B cell (primary cell): ENCODE measurements at regions not wholly inside any gene's neighbourhood (a gene's known extent, or its start where the extent isn't known, plus 50 kb on each side); places are given as distances from the start of the nearest gene placed in this dataset.

Experiments
- ATAC-seq: fragments of 200-7000 bp; cut with Tn5 transposase; one replicate; pipeline ENCODE4 v1.10.0; 2021; ENCODE audit warnings: low read depth, mild to moderate bottlenecking, moderate number of reproducible peaks, moderate library complexity
- CTCF ChIA-PET: fragments of 350-600 bp; sonication (Branson Sonifier 250); formaldehyde crosslinking; loops from one replicate; lab custom pipeline; 2021; ENCODE audit warnings: antibody characterized with exemption, inconsistent platforms; lab: Charles Lee
- POLR2A ChIA-PET: fragments of 350-600 bp; sonication (Branson Sonifier 250); formaldehyde crosslinking; loops from one replicate; lab custom pipeline; 2021; ENCODE audit warnings: antibody characterized with exemption; lab: Charles Lee
- DNase-seq: peaks from one replicate; pipeline ENCODE4 v3.0.0; 2013
- H2AFZ ChIP-seq: 2 replicates; pipeline ENCODE4 v1.6.1; 2012; ENCODE audit warnings: mild to moderate bottlenecking, low read depth, low read length; ENCODE audit not compliant: insufficient read depth, poor library complexity, severe bottlenecking
- H3K27ac ChIP-seq, 2 donors: 1 replicate in 1 of 2; 2 replicates in 1 of 2; pipeline ENCODE4 v1.5.1; 2012 to 2013; ENCODE audit warnings: low read length in 2 of 2, mild to moderate bottlenecking in 2 of 2, moderate library complexity in 1 of 2
- H3K27me3 ChIP-seq, 4 experiments: fragments of 200-600 bp in 1 of 4; sonication (generic) in 1 of 4; replicated peaks in 1 of 4; 1 replicate in 2 of 4; 2 replicates in 2 of 4; pipeline versions ENCODE4 v1.6.1 to v1.7.0; 2013 to 2016; ENCODE audit warnings: low read length in 3 of 4, mild to moderate bottlenecking in 2 of 4, mixed read lengths in 1 of 4, moderate library complexity in 1 of 4; ENCODE audit not compliant: insufficient read depth in 4 of 4, control insufficient read depth in 3 of 4; ENCODE audit errors: control extremely low read depth in 1 of 4
- H3K36me3 ChIP-seq, 2 experiments: replicated peaks in 1 of 2; 1 replicate in 1 of 2; 2 replicates in 1 of 2; pipeline versions ENCODE4 v1.6.1 to v1.7.1; 2013; ENCODE audit warnings: low read length in 1 of 2; ENCODE audit not compliant: insufficient read depth in 2 of 2, control insufficient read depth in 1 of 2; ENCODE audit errors: control extremely low read depth in 1 of 2, extremely low read depth in 1 of 2
- H3K4me1 ChIP-seq, 2 donors: fragments of 200-600 bp in 1 of 2; sonication (generic) in 1 of 2; 1 replicate in 1 of 2; 2 replicates in 1 of 2; pipeline versions ENCODE4 v1.5.1 to v1.6.1; 2013 to 2017; ENCODE audit warnings: low read length in 2 of 2; ENCODE audit not compliant: control insufficient read depth in 2 of 2, insufficient read depth in 2 of 2
- H3K4me2 ChIP-seq: replicated peaks from 2 replicates; pipeline ENCODE3; 2012; ENCODE audit warnings: mild to moderate bottlenecking, low read depth, low read length; ENCODE audit not compliant: poor library complexity, severe bottlenecking
- H3K4me3 ChIP-seq, 5 experiments: fragments of 200-600 bp in 1 of 5; sonication (generic) in 1 of 5; 1 replicate in 3 of 5; 2 replicates in 2 of 5; pipeline versions ENCODE4 v1.5.1 to v1.7.0; 2011 to 2016; ENCODE audit warnings: low read length in 4 of 5, mild to moderate bottlenecking in 4 of 5, low read depth in 2 of 5, control low read depth in 1 of 5, moderate library complexity in 1 of 5; ENCODE audit not compliant: insufficient read depth in 1 of 5; ENCODE audit errors: control extremely low read depth in 1 of 5, extremely low read depth in 1 of 5
- H3K79me2 ChIP-seq: fragments of 200-600 bp; sonication (generic); one replicate; pipeline ENCODE4 v1.6.0; 2016; ENCODE audit warnings: low read length; ENCODE audit not compliant: control insufficient read depth, insufficient read depth
- H3K9ac ChIP-seq: fragments of 200-600 bp; sonication (generic); 2 replicates; pipeline ENCODE4 v1.6.1; 2017; ENCODE audit warnings: mild to moderate bottlenecking, low read length, moderate library complexity
- H3K9me3 ChIP-seq, 3 donors: one replicate each; pipeline versions ENCODE4 v1.6.1 to v1.7.1; 2013; ENCODE audit warnings: low read length in 2 of 3; ENCODE audit not compliant: control insufficient read depth in 2 of 3, insufficient read depth in 1 of 3; ENCODE audit errors: control extremely low read depth in 1 of 3
- H4K20me1 ChIP-seq: 2 replicates; pipeline ENCODE4 v1.6.0; 2012; ENCODE audit warnings: mild to moderate bottlenecking, low read length; ENCODE audit not compliant: insufficient read depth, control insufficient read depth, poor library complexity, severe bottlenecking
- H3K27ac Mint-ChIP-seq: one replicate; pipeline ENCODE4 v1.8.0; 2021; ENCODE audit warnings: mixed read lengths
- H3K27me3 Mint-ChIP-seq: one replicate; pipeline ENCODE4 v1.8.0; 2021; ENCODE audit warnings: mixed read lengths
- H3K4me1 Mint-ChIP-seq: one replicate; pipeline ENCODE4 v1.8.0; 2021; ENCODE audit warnings: mixed read lengths
- H3K4me3 Mint-ChIP-seq: one replicate; pipeline ENCODE4 v1.8.0; 2021; ENCODE audit warnings: mixed read lengths
- H3K9me3 Mint-ChIP-seq: one replicate; pipeline ENCODE4 v1.8.0; 2022; ENCODE audit warnings: mixed read lengths; ENCODE audit not compliant: insufficient read depth
- CTCF ChIP-seq: fragments of 200-600 bp; IDR thresholded peaks from one replicate; pipeline ENCODE4 v1.8.0; 2022; ENCODE audit warnings: antibody characterized with exemption, mild to moderate bottlenecking
- EZH2 ChIP-seq: IDR thresholded peaks from 2 replicates; pipeline ENCODE4 v1.6.1; 2012; ENCODE audit warnings: borderline replicate concordance, low read depth, mild to moderate bottlenecking, moderate library complexity, low read length; ENCODE audit not compliant: insufficient read depth, poor library complexity, severe bottlenecking
- intact Hi-C: fragments of 100-400 bp; cut with micrococcal nuclease; formaldehyde crosslinking; loops from one replicate; pipeline ENCODE4 v1.10.0; 2022

GRCh38 chr1:60715970-60716369 is 366.4 kb upstream of the NFIA start:
- intact Hi-C loops: no loop called here
- Histone ChIP-seq H3K4me1 (no peaks in the 10 kb centered on the region), H3K4me2 (no peak overlapping the region), H2AFZ (no peak overlapping the region), H3K36me3 (no peaks in the 10 kb centered on the region), H3K79me2 (no peaks in the 10 kb centered on the region), H4K20me1 (no peaks in the 10 kb centered on the region), H3K9me3 (peaks cover 0 to 3% (median 0%) of the 10 kb centered on the region in 3 donors), H3K27me3 (no peaks in the 10 kb centered on the region), H3K27ac (no peak overlapping the region), H3K9ac (no peak overlapping the region), H3K4me3 (no peak overlapping the region)
- ChIA-PET CTCF (no interaction called here), POLR2A (no interaction called here)
- no peak for TF ChIP-seq CTCF
- TF ChIP-seq EZH2: no peak
- no peaks in the 10 kb centered on the region for H3K4me1 Mint-ChIP-seq
- H3K9me3 Mint-ChIP-seq: no peaks in the 10 kb centered on the region
- ATAC-seq (no peak), DNase-seq (no peak)
- H3K4me3 Mint-ChIP-seq: no peak overlapping the region
- no peaks in the 10 kb centered on the region for H3K27me3 Mint-ChIP-seq
- H3K27ac Mint-ChIP-seq: no peak overlapping the region

DNA sequence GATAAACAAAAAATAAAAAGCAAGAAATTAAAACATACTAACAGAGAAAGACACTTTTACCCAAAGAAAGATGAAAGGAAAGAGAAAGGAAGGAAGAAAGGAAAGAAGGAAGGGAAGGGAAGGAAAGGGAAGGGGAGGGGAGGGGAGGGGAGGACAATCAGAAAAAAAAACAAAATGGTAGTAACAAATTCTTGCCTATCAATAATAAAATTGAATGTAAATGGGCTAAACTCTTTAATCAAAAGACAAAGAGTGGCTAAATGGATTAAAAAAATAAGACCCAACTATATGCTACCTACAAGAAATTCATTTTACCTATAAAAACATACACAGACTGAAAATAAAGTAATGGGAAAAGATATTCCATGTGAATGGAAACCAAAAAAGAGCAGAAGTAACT is 372.9 kb upstream of the NFIA start:
- no peaks in the 10 kb centered on the region for H4K20me1 ChIP-seq
- no peaks in the 10 kb centered on the region for H3K4me1 ChIP-seq
- H3K9me3 ChIP-seq: no peaks in the 10 kb centered on the region
- no peaks in the 10 kb centered on the region for H3K9me3 Mint-ChIP-seq
- no peak overlapping the region for H2AFZ ChIP-seq
- DNase-seq (no peak), ATAC-seq (no peak)
- H3K4me1 Mint-ChIP-seq: no peaks in the 10 kb centered on the region
- no peaks in the 10 kb centered on the region for H3K79me2 ChIP-seq
- no peak overlapping the region for H3K27ac Mint-ChIP-seq
- POLR2A ChIA-PET: no interaction called here
- no peaks in the 10 kb centered on the region for H3K27me3 Mint-ChIP-seq
- no peak for TF ChIP-seq EZH2
- TF ChIP-seq CTCF: no peak
- H3K27ac ChIP-seq: no peak overlapping the region
- intact Hi-C loops: no loop called here
- CTCF ChIA-PET: no interaction called here
- peaks cover 0 to 2% (median 0%) of the 10 kb centered on the region in 4 experiments for H3K27me3 ChIP-seq
- H3K4me2 ChIP-seq: no peak overlapping the region
- no peak overlapping the region for H3K9ac ChIP-seq
- H3K4me3 Mint-ChIP-seq: no peak overlapping the region
- no peaks in the 10 kb centered on the region for H3K36me3 ChIP-seq
- no peak overlapping the region for H3K4me3 ChIP-seq
